GM23338 (cell line): ENCODE measurements at regions not wholly inside any gene's neighbourhood (a gene's known extent, or its start where the extent isn't known, plus 50 kb on each side); places are given as distances from the start of the nearest gene placed in this dataset.
A peak's percentile ranks its signal among the peaks of the same experiment; 100 is the strongest.

ENCODE experiments used
- ATAC-seq: fragments of 200-7000 bp; cut with Tn5 transposase; 3 replicates; pipeline ENCODE4 v1.9.1; 2020
- DNase-seq: peaks from one replicate; pipeline ENCODE4 v3.0.0-alpha.2; 2015; ENCODE audit warnings: low spot score
- H2AFZ ChIP-seq: fragments of 200-600 bp; sonication (generic); 2 replicates; pipeline ENCODE4 v1.8.0; 2016; ENCODE audit warnings: antibody characterized with exemption, mild to moderate bottlenecking, moderate library complexity
- H3F3A ChIP-seq: fragments of 200-600 bp; sonication (generic); replicated peaks from 2 replicates; pipeline ENCODE4 v1.8.0; 2017; ENCODE audit warnings: antibody characterized with exemption, mixed run types, low read depth
- H3K27ac ChIP-seq: fragments of 200-600 bp; sonication (generic); 2 replicates; pipeline ENCODE4 v1.6.1; 2016; ENCODE audit warnings: low read depth
- H3K27me3 ChIP-seq: fragments of 200-600 bp; sonication (generic); 2 replicates; pipeline ENCODE4 v1.8.0; 2016; ENCODE audit warnings: mild to moderate bottlenecking, mixed run types, moderate library complexity; ENCODE audit not compliant: insufficient read depth
- H3K36me3 ChIP-seq: fragments of 200-600 bp; sonication (generic); 2 replicates; pipeline ENCODE4 v1.8.0; 2016; ENCODE audit warnings: mild to moderate bottlenecking; ENCODE audit not compliant: insufficient read depth
- H3K4me1 ChIP-seq: fragments of 200-600 bp; sonication (generic); 2 replicates; pipeline ENCODE4 v1.8.0; 2016; ENCODE audit warnings: mild to moderate bottlenecking, moderate library complexity; ENCODE audit not compliant: insufficient read depth
- H3K4me2 ChIP-seq: fragments of 200-600 bp; sonication (generic); 2 replicates; pipeline ENCODE4 v1.7.1; 2017; ENCODE audit warnings: mixed run types
- H3K4me3 ChIP-seq: fragments of 200-600 bp; sonication (generic); 2 replicates; pipeline ENCODE4 v1.6.1; 2016; ENCODE audit warnings: mixed run types
- H3K79me2 ChIP-seq: fragments of 200-600 bp; sonication (generic); replicated peaks from 2 replicates; pipeline ENCODE4 v1.8.0; 2017; ENCODE audit warnings: mild to moderate bottlenecking; ENCODE audit not compliant: insufficient read depth
- H3K9me2 ChIP-seq: fragments of 200-600 bp; sonication (generic); 2 replicates; pipeline ENCODE4 v1.8.0; 2017; ENCODE audit not compliant: insufficient read depth
- H4K20me1 ChIP-seq: fragments of 200-600 bp; sonication (generic); replicated peaks from 2 replicates; pipeline ENCODE4 v1.8.0; 2017; ENCODE audit warnings: mild to moderate bottlenecking; ENCODE audit not compliant: insufficient read depth
- H3K27ac Mint-ChIP-seq: 2 replicates; pipeline ENCODE4 v1.8.0; 2020; ENCODE audit warnings: inconsistent platforms, mild to moderate bottlenecking, moderate library complexity, mixed read lengths
- H3K27me3 Mint-ChIP-seq: 3 replicates; pipeline ENCODE4 v1.8.0; 2022; ENCODE audit warnings: low read depth, mild to moderate bottlenecking, moderate library complexity, mixed read lengths, inconsistent platforms; ENCODE audit not compliant: insufficient read depth, poor library complexity
- H3K36me3 Mint-ChIP-seq: 3 replicates; pipeline ENCODE4 v1.8.0; 2021; ENCODE audit warnings: low read depth, mild to moderate bottlenecking, inconsistent platforms, moderate library complexity, mixed read lengths
- H3K4me1 Mint-ChIP-seq: 3 replicates; pipeline ENCODE4 v1.8.0; 2020; ENCODE audit warnings: mild to moderate bottlenecking, inconsistent platforms, mixed read lengths
- H3K4me3 Mint-ChIP-seq: 3 replicates; pipeline ENCODE4 v1.8.0; 2021; ENCODE audit warnings: moderate library complexity, mild to moderate bottlenecking, inconsistent platforms, mixed read lengths
- H3K9me3 Mint-ChIP-seq: 3 replicates; pipeline ENCODE4 v1.8.0; 2020; ENCODE audit warnings: moderate library complexity, mild to moderate bottlenecking, inconsistent platforms, mixed read lengths
- CREB1 ChIP-seq: fragments of 250-450 bp; sonication (Bioruptor Pico); IDR thresholded peaks from 2 replicates; pipeline ENCODE4 v1.5.0; 2020; ENCODE audit warnings: low read depth, mild to moderate bottlenecking, moderate library complexity
- CTCF ChIP-seq, 2 experiments: fragments of 200-600 bp in 1 of 2; sonication (generic) in 1 of 2; conservative IDR thresholded peaks; 2 replicates each; pipeline versions ENCODE4 v1.5.1 to v1.6.1; 2016 to 2017; ENCODE audit warnings: antibody characterized with exemption in 2 of 2, low read depth in 2 of 2, mild to moderate bottlenecking in 2 of 2, moderate library complexity in 1 of 2
- EZH2 ChIP-seq: fragments of 200-600 bp; sonication (generic); IDR thresholded peaks from one replicate; pipeline ENCODE4 v1.8.0; 2017; ENCODE audit warnings: antibody characterized with exemption, mild to moderate bottlenecking, low read depth; ENCODE audit not compliant: unreplicated experiment
- EZH2phosphoT487 ChIP-seq: fragments of 200-600 bp; sonication (generic); IDR thresholded peaks from one replicate; pipeline ENCODE4 v1.8.1; 2018; ENCODE audit warnings: antibody characterized with exemption; ENCODE audit not compliant: unreplicated experiment
- JUNB ChIP-seq: IDR thresholded peaks from one replicate; pipeline ENCODE4 v1.6.1; 2016; ENCODE audit warnings: antibody characterized with exemption; ENCODE audit not compliant: unreplicated experiment
- NANOG ChIP-seq: IDR thresholded peaks from 2 replicates; pipeline ENCODE4 v1.6.1; 2016; ENCODE audit warnings: antibody characterized with exemption, borderline replicate concordance
- POLR2AphosphoS5 ChIP-seq: IDR thresholded peaks from 2 replicates; pipeline ENCODE4 v1.6.1; 2016; ENCODE audit warnings: antibody characterized with exemption, low read depth
- STAT1 ChIP-seq: IDR thresholded peaks from one replicate; pipeline ENCODE4 v1.6.1; 2016; ENCODE audit warnings: antibody characterized with exemption; ENCODE audit not compliant: unreplicated experiment
- ZNF114 ChIP-seq: fragments of 250-450 bp; sonication (Bioruptor Pico); IDR thresholded peaks from 2 replicates; pipeline ENCODE4 v1.5.0; 2020; ENCODE audit warnings: mild to moderate bottlenecking, moderate library complexity
- ZNF331 ChIP-seq: fragments of 250-450 bp; sonication (Bioruptor Pico); IDR thresholded peaks from 2 replicates; pipeline ENCODE4 v1.5.0; 2020; ENCODE audit warnings: low read depth, mild to moderate bottlenecking, moderate library complexity
- ZNF462 ChIP-seq: fragments of 250-450 bp; sonication (Bioruptor Pico); IDR thresholded peaks from 2 replicates; pipeline ENCODE4 v1.5.0; 2020; ENCODE audit warnings: mild to moderate bottlenecking, moderate library complexity
- TF ChIP-seq, protein P1 (sequence below): IDR thresholded peaks from one replicate; pipeline ENCODE4 v1.6.1; 2018; ENCODE audit warnings: antibody characterized with exemption; ENCODE audit not compliant: unreplicated experiment
- TF ChIP-seq, protein P2 (sequence below): IDR thresholded peaks from 2 replicates; pipeline ENCODE4 v1.6.1; 2016; ENCODE audit warnings: antibody characterized with exemption

- TF ChIP-seq NANOG, result no peak
- TF ChIP-seq EZH2, result no peak
- TF ChIP-seq ZNF462 (CRISPR knock-in tag), result no peak
- TF ChIP-seq ZNF114 (CRISPR knock-in tag), result no peak
- TF ChIP-seq, protein P1, sequence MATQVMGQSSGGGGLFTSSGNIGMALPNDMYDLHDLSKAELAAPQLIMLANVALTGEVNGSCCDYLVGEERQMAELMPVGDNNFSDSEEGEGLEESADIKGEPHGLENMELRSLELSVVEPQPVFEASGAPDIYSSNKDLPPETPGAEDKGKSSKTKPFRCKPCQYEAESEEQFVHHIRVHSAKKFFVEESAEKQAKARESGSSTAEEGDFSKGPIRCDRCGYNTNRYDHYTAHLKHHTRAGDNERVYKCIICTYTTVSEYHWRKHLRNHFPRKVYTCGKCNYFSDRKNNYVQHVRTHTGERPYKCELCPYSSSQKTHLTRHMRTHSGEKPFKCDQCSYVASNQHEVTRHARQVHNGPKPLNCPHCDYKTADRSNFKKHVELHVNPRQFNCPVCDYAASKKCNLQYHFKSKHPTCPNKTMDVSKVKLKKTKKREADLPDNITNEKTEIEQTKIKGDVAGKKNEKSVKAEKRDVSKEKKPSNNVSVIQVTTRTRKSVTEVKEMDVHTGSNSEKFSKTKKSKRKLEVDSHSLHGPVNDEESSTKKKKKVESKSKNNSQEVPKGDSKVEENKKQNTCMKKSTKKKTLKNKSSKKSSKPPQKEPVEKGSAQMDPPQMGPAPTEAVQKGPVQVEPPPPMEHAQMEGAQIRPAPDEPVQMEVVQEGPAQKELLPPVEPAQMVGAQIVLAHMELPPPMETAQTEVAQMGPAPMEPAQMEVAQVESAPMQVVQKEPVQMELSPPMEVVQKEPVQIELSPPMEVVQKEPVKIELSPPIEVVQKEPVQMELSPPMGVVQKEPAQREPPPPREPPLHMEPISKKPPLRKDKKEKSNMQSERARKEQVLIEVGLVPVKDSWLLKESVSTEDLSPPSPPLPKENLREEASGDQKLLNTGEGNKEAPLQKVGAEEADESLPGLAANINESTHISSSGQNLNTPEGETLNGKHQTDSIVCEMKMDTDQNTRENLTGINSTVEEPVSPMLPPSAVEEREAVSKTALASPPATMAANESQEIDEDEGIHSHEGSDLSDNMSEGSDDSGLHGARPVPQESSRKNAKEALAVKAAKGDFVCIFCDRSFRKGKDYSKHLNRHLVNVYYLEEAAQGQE, result no peak
- TF ChIP-seq CREB1 (CRISPR knock-in tag), result no peak
- TF ChIP-seq CTCF (conservative IDR thresholded peaks at IDR 0.05; ENCODE audit: low read depth in 2 of 2), result no peak
- TF ChIP-seq JUNB, result no peak
- TF ChIP-seq, protein P2, sequence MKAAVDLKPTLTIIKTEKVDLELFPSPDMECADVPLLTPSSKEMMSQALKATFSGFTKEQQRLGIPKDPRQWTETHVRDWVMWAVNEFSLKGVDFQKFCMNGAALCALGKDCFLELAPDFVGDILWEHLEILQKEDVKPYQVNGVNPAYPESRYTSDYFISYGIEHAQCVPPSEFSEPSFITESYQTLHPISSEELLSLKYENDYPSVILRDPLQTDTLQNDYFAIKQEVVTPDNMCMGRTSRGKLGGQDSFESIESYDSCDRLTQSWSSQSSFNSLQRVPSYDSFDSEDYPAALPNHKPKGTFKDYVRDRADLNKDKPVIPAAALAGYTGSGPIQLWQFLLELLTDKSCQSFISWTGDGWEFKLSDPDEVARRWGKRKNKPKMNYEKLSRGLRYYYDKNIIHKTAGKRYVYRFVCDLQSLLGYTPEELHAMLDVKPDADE, result no peak
- TF ChIP-seq EZH2phosphoT487, result no peak
- TF ChIP-seq STAT1, result no peak
- TF ChIP-seq POLR2AphosphoS5, result no peak
- no peak for TF ChIP-seq ZNF331 (CRISPR knock-in tag)
- H3K36me3 Mint-ChIP-seq, result no peaks in the 10 kb centered on the region
Measured at GRCh38 chr20:48336597-48336996, 491.2 kb downstream of the PREX1 start.

More at GRCh38 chr20:48336597-48336996, 491.2 kb downstream of the PREX1 start:
- Mint-ChIP-seq H3K9me3 (no peaks in the 10 kb centered on the region; the same call in 2 of the 3 replicates), H3K4me3 (no peak overlapping the region), H3K27ac (no peak overlapping the region), H3K4me1 (peaks cover 19% of the 10 kb centered on the region), H3K27me3 (peaks cover 3% of the 10 kb centered on the region)
- Histone ChIP-seq H3K4me3 (no peak overlapping the region), H2AFZ (peak overlapping the region; percentile 76; the same call in 1 of the 2 replicates), H3K4me2 (peak overlapping the region; percentile 57; the same call in 1 of the 2 replicates), H3K4me1 (peaks cover 14% of the 10 kb centered on the region; the same call in 1 of the 2 replicates), H3K9me2 (no peaks in the 10 kb centered on the region), H4K20me1 (no peaks in the 10 kb centered on the region), H3K36me3 (no peaks in the 10 kb centered on the region), H3F3A (no peaks in the 10 kb centered on the region), H3K79me2 (no peaks in the 10 kb centered on the region), H3K27ac (no peak overlapping the region), H3K27me3 (no peaks in the 10 kb centered on the region)
- DNase-seq (no peak), ATAC-seq (no peak)
